NCI-H2196 (cell line): ENCODE measurements at regions not wholly inside any gene's neighbourhood (a gene's known extent, or its start where the extent isn't known, plus 50 kb on each side); places are given as distances from the start of the nearest gene placed in this dataset.
"Not testable (repeated sequence)": the region's sequence is repeated elsewhere in the genome, so short reads cannot be mapped to it uniquely, and the experiment has no call there.

Experiments
- DNase-seq: peaks from one replicate; lab custom pipeline; 2025; ENCODE audit not compliant: unreplicated experiment; lab: John Stamatoyannopoulos, UW

GRCh38 chr13:109406376-109406992, 379.9 kb downstream of the IRS2 start:
- no peak for DNase-seq

- DNase-seq, result no peak
Observed at GRCh38 chr13:109403012-109403421, 383.4 kb downstream of the IRS2 start.

- no peak for DNase-seq
Observed at GRCh38 chr13:109401891-109402290, 384.5 kb downstream of the IRS2 start.

GRCh38 chr13:109401307-109401706, 385.1 kb downstream of the IRS2 start:
- DNase-seq, result no peak

GRCh38 chr13:109400624-109401257, 385.6 kb downstream of the IRS2 start:
- no peak for DNase-seq

GRCh38 chr13:109400209-109400608, 386.2 kb downstream of the IRS2 start:
- no peak for DNase-seq

GRCh38 chr13:109398071-109398470, 388.3 kb downstream of the IRS2 start:
- not testable (repeated sequence) for DNase-seq

- no peak for DNase-seq
Observed at GRCh38 chr13:109397285-109397684, 389.1 kb downstream of the IRS2 start.

GRCh38 chr13:109396266-109396665, 390.1 kb downstream of the IRS2 start:
- DNase-seq, result no peak

GRCh38 chr13:109395014-109395413, 391.4 kb downstream of the IRS2 start:
- no peak for DNase-seq

GRCh38 chr13:109394311-109394988, 391.9 kb downstream of the IRS2 start:
- no peak for DNase-seq

- DNase-seq, result no peak
Observed at GRCh38 chr13:109393045-109393444, 393.3 kb downstream of the IRS2 start.

GRCh38 chr13:109390391-109390790, 396.0 kb downstream of the IRS2 start:
- no peak for DNase-seq

- DNase-seq, result no peak
Observed at GRCh38 chr13:109389892-109390345, 396.5 kb downstream of the IRS2 start.

GRCh38 chr13:109389456-109389855, 396.9 kb downstream of the IRS2 start:
- no peak for DNase-seq

- DNase-seq, result no peak
Observed at GRCh38 chr13:109387471-109387870, 398.9 kb downstream of the IRS2 start.

GRCh38 chr13:109385242-109385560, 401.2 kb downstream of the IRS2 start:
- no peak for DNase-seq

GRCh38 chr13:109384491-109385241, 401.7 kb downstream of the IRS2 start:
- no peak for DNase-seq

GRCh38 chr13:109383683-109384082, 402.7 kb downstream of the IRS2 start:
- DNase-seq, result no peak

GRCh38 chr13:109381546-109382180, 404.7 kb downstream of the IRS2 start:
- no peak for DNase-seq

- no peak for DNase-seq
Observed at GRCh38 chr13:109380457-109380856, 405.9 kb downstream of the IRS2 start.
